GM19025 (cell line): ENCODE measurements at regions not wholly inside any gene's neighbourhood (a gene's known extent, or its start where the extent isn't known, plus 50 kb on each side); places are given as distances from the start of the nearest gene placed in this dataset.
"Not testable (repeated sequence)": the region's sequence is repeated elsewhere in the genome, so short reads cannot be mapped to it uniquely, and the experiment has no call there.

Experiments
- ATAC-seq: cut with Tn5 transposase; IDR thresholded peaks from one replicate; pipeline ENCODE4 v1.9.1; 2021; ENCODE audit warnings: mild to moderate bottlenecking, low read depth, moderate library complexity; ENCODE audit not compliant: unreplicated experiment

- ATAC-seq: no peak
Observed at GRCh38 chr7:138214926-138215325, 138.7 kb downstream of the AKR1D1 start.

DNA sequence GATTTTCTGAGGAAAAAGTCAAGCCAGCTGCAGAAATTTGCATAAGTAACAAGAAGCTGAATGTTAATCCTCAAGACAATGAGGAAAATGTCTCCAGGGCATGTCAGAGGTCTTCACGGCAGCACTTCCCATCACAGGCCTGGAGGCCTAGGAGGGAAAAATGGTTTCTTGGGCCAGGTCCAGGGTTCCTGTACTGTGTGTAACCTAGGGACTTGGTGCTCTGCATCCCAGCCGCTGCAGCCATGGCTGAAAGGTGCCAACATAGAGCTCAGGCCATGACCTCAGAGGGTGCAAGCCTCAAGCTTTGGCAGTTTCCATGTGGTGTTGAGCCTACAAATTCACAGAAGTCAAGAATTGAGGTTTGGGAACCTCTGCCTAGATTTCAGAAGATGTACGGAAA lies 144.1 kb downstream of the AKR1D1 start:
- not testable (repeated sequence) for ATAC-seq

DNA sequence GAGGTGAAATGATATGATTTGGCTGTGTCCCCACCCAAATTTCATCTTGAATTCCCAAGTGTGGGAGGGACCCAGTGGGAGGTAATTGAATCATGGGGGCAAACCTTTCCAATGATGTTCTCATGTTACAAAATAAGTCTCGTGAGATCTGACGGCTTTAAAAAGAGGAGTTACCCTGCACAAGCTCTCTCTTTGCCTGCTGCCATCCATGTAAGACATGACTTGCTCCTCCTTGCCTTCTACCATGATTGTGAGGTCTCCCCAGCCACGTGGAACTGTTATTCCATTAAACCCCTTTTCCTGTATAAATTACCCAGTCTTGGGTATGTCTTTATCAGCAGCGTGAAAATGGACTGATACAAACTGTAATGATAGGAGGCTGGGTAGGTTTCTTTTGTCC lies 145.1 kb downstream of the AKR1D1 start:
- ATAC-seq: not testable (repeated sequence)

DNA sequence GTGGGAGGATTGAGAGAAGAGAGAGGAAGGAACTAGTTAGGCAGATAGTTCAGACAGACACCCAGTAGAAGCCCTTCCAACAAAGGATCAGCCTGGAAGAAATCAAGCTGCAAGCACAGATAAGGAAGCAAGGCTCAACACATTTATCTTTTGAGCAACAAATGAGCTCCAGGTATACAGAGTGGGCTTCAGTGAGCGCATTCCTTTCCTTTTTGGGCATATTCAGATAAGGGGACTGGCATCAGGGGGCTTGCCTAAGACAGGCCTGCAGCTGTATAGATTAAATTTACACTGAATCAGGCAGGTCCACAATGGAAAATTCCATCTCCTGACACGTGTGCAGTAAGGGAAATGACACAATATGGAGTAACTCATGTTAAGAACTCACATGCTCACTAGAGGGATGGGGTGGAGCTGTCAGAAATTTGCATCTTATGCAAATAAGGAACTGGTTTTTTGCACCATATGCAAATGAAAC lies 147.2 kb downstream of the AKR1D1 start:
- no peak for ATAC-seq

- ATAC-seq: no peak
Observed at GRCh38 chr7:138226001-138226476, 149.8 kb downstream of the AKR1D1 start.

DNA sequence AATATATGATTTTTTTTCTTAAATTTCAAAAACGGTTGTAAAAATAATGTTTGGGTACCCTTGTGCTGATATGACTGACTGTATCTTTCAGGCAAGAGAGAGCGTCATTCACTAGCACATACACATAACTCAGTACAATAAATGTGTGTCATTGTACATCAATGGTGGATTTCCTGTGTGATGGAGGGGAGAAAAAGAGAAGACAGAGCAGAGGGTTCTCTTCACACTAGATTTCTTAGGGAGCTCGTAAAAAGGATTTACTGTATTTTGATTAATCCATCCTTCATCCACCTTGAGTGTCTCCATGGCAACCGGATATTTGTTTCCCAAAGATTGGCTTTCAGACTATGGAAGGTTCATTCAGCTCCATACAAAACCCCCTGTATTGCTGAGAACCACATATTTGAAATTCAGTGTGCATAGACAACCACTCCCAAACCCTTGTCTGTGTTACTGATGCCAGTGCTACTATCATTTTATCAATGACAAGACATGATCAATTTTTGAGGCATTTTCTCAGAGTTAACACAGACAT lies 150.6 kb downstream of the AKR1D1 start:
- no peak for ATAC-seq

DNA sequence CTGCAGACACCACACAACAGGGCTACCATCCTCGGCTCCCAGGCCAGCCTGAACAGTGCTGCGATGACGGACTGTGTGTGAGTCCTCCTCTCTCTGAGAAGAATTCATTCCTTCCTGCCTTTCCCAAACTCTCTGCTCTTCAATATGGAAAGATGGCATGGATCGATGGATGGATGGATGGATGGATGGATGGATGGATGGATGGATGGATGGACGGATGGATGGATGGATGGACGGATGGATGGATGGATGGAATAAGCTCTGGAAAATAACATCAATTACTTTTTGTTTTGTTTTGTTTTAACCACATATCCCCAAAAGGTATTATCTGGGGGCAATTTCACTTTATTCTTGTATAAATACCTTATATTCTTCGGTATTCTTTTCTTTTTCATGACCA lies 151.9 kb downstream of the AKR1D1 start:
- ATAC-seq: no peak

DNA sequence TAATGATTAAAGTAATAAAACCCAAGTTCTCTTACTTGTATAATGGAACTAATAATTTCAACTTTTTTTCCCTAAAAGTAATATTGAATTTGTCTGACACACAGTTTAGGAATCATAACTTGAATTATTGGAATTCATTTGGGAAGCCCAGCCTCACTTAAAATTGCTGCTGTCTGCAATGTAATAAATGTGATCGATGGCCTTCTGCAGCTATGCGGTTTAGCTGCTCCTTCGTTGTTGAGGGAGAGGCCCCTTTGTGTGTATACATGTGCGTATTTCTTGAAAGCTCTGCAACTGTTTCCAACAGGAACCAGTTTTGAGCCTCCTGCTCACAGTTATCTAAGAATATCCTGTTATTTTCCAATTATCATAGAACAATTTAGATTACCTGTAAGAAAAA lies 152.5 kb downstream of the AKR1D1 start:
- no peak for ATAC-seq

- no peak for ATAC-seq
Observed at GRCh38 chr7:138233189-138233588, 156.9 kb downstream of the AKR1D1 start.

- ATAC-seq: no peak
Observed at GRCh38 chr7:138235207-138235606, 158.9 kb downstream of the AKR1D1 start.

GRCh38 chr7:138237995-138238394 lies 161.7 kb downstream of the AKR1D1 start:
- ATAC-seq: no peak

DNA sequence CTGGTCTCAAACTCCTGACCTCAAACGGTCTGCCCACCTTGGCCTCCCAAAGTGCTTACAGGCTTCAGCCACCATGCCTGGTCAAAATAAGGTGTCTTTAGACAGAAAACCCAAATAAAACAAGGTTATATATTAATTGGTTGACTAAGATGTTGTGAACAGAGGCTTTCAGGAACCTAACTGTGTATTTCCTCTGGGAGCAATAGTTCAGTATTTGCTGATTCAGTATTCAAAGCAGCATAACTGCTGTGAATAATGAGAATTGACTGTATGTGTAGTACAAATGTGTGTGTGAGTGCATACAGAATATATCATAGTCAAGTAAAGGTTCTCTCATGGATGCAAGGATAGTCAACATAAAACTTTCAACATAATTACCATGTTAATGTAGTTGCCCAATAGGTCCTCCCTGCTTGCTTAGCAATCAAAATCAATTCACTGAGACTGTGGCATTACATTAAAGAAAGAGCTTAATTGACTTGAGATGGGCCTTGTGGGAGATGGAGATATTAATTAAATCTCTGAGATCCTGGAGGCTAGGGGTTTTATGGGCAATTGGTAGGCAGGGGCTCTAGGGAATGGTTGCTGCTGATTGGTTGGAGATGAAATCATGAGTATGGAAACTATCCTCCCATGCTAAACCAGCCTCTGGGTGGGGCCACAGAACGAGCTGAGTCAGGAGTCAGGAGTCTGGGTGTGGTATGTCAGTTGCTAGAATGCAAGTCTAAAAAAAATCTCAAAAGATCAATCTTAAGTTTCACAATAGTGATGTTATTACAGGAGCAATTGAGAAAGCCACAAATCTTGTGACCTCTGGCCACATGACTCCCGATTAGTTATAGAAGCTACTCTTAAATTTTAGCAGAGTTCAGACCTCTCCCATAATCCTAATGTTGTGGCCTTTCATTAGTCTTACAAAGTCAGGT lies 162.7 kb downstream of the AKR1D1 start:
- no peak for ATAC-seq

DNA sequence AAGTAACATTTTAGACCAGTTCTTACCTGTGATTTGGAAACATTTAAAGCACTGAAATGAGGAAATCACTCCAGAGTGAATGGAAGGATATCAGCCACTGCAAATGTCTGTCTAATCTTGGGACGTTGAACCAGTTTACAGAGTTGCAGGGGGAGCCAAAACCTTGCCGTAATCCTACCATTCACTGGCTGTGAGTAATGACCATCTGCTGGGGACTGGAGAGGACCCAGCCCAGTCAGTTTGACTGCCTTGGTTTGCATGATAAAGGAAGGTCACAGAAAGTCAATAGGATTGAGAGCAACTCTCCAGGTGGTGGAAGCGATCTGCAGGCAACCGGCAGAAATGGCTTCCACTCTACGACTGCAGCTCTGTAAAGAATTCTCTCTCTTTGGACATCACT lies 167.2 kb downstream of the AKR1D1 start:
- no peak for ATAC-seq

DNA sequence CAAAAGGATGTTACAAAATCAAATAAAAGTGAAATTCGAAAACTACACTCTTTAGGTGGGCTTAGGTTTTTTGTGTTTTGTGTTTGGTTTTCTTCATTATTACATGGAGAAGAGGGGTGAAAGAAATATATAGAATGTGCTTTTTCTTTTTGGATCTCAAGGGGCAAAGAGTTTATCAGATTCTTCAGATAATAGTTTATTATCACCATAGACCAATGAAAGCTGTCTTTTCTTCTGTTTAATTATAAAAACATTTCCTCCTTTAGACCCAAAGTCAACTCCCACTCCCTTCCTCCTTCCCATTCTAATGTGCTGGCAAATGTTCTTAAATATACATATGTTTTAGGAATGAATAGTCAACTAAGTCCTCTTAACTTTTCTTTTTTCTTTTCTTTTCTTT lies 167.6 kb downstream of the AKR1D1 start:
- ATAC-seq: no peak

DNA sequence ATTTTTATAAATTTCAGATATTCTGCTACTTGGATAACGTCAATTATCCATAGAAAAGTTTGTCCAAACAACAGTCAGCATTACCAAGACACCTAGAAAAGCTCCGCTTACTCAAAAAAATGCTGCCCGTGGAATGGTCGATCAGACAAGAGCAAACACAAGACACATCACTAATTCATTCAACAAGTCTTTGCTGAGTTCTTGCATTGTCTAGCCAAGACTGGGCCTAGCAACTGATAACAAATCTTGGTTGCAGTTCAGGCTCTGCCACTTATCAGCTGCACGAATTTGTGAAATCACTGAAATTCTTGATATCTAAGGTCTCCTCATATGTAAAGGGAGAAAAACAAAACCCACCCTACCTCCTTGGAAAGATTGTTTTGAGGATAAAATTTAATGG lies 168.3 kb downstream of the AKR1D1 start:
- ATAC-seq: no peak

GRCh38 chr7:138245216-138245615 lies 169.0 kb downstream of the AKR1D1 start:
- ATAC-seq: no peak

DNA sequence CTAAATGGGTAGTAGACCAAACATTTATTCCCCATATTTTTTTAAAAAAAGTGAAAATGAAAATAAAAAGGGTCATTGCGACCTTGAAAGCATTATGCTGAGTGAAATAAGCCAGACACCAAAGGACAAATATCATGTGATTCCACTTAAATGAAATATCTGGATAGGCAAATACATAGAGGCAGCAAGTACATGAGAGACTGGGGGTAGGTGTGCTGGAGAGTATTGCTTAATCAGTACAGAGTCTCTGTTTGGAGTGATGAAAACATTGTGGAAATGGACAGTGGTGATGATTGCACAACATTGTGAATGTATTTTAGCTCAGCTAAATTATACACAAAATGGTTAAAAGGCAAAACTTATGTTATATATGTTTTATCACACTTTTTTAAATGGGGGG lies 169.4 kb downstream of the AKR1D1 start:
- ATAC-seq: no peak

DNA sequence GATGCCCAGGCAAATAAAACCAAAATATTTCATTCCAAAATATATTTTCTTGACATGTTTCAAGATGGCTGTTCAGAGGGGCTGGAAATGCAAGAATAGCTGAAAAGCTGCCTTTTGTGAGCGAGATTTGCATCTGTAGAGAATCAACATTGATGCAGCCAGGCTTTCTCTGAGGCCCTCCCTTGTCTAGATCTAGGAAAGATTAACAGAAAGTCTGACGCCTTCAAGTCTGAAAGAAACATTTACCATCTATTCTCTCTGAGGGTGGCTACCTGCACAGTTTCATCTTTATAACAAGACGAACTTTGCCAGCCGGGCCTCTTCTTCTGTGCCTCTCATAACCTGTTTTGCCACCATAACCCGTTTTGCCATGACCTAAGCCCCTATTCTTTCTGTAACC lies 170.2 kb downstream of the AKR1D1 start:
- ATAC-seq: no peak

- no peak for ATAC-seq
Observed at GRCh38 chr7:138247081-138247480, 170.8 kb downstream of the AKR1D1 start.

DNA sequence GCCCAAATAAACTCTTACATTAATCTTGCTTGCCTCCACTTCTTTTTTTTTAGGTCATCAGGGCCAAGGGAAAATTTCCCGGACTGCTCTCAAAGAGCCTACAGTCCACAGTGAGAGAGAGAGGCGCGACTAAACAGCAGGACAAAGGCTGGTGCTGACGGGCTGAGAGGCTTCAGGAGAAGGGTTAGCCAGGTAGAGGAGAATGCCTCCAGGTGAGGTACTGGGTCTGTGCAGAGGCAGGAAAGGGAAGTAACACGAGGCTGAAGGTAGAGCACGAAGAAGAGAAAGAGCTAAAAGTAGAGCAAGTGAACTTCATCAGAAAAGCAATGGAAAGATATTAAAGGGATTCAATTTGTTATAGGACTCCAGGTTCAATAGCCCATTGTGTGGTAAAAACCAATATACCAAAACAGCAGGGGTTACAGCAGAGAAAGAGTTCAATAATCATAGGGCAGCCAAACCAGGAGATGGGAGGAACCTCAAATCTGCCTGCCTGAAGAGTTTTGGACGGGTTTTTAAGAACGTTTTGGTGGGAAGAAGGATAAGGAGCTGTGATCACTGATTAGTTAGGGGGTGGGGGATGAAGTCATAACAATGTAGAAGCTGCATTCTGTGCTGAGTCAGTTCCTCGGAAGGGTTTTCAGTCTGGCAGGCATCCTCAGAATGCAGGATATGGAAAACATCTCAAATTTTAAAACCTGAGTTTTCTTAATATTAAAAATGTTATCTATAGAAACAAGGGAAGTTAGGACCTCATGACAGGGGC lies 171.5 kb downstream of the AKR1D1 start:
- no peak for ATAC-seq

DNA sequence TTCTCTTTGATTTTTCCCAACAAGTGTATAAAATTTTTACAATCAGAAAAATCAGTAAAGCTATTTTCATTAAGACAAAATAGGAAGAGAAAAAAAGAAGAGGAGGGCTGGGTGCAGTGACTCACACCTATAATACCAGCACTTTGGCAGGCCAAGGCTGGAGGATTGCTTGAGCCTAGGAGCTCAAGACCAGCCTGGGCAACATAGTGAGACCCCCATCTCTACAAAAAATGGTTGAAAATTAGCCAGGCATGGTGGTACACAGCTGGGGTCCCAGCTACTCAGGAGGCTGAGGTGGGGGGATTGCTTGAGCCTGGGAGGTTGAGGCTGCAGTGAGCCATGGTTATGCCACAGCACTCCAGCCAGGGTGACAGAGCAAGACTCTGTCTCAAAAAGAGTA lies 172.3 kb downstream of the AKR1D1 start:
- ATAC-seq: no peak
